ENCODE measurements at regions not wholly inside any gene's neighbourhood (a gene's known extent, or its start where the extent isn't known, plus 50 kb on each side); places are given as distances from the start of the nearest gene placed in this dataset.

GRCh38 chr16:62889097-62889496, 852.9 kb upstream of the CDH8 start:
- no peaks in the 10 kb centered on the region for H3K36me3 Mint-ChIP-seq
- H3K9me3 ChIP-seq (ENCODE audit: low read length) = no peaks in the 10 kb centered on the region
- H3K27ac Mint-ChIP-seq = no peak overlapping the region
- H3K4me3 ChIP-seq (ENCODE audit: low read length) = no peak overlapping the region
- CTCF ChIA-PET = no interaction called here
- DNase-seq = no peak
- no peaks in the 10 kb centered on the region for H3K36me3 ChIP-seq (ENCODE audit: insufficient read depth, low read length)
- no peak overlapping the region for H3K4me3 Mint-ChIP-seq
- no peaks in the 10 kb centered on the region for H3K27me3 ChIP-seq (ENCODE audit: insufficient read depth, low read length, poor library complexity, severe bottlenecking)
- POLR2A ChIA-PET = no interaction called here
- H3K27ac ChIP-seq (ENCODE audit: low read depth, low read length) = no peak overlapping the region
- no peaks in the 10 kb centered on the region for H3K4me1 Mint-ChIP-seq
- no peaks in the 10 kb centered on the region for H3K27me3 Mint-ChIP-seq
- H3K4me1 ChIP-seq (ENCODE audit: insufficient read depth, low read length) = no peaks in the 10 kb centered on the region
- H3K9me3 Mint-ChIP-seq = peaks cover 16 to 54% (median 32%) of the 10 kb centered on the region in 5 donors

- no peaks in the 10 kb centered on the region for H3K4me1 Mint-ChIP-seq
- H3K36me3 Mint-ChIP-seq = no peaks in the 10 kb centered on the region
- Histone ChIP-seq H3K4me1 (ENCODE audit: insufficient read depth, low read length) (no peaks in the 10 kb centered on the region), H3K27ac (ENCODE audit: low read depth, low read length) (no peak overlapping the region), H3K27me3 (ENCODE audit: insufficient read depth, low read length, poor library complexity, severe bottlenecking) (no peaks in the 10 kb centered on the region), H3K9me3 (ENCODE audit: low read length) (peaks cover 6% of the 10 kb centered on the region), H3K4me3 (ENCODE audit: low read length) (no peak overlapping the region), H3K36me3 (ENCODE audit: insufficient read depth, low read length) (no peaks in the 10 kb centered on the region)
- H3K4me3 Mint-ChIP-seq = no peak overlapping the region
- ChIA-PET CTCF (no interaction called here), POLR2A (no interaction called here)
- H3K9me3 Mint-ChIP-seq = peaks cover 14 to 28% (median 24%) of the 10 kb centered on the region in 5 donors
- H3K27ac Mint-ChIP-seq = no peak overlapping the region
- H3K27me3 Mint-ChIP-seq = no peaks in the 10 kb centered on the region
- no peak for DNase-seq
Measured at GRCh38 chr16:62883509-62883908, 847.3 kb upstream of the CDH8 start.

GRCh38 chr16:62882552-62883221, 846.4 kb upstream of the CDH8 start:
- Histone ChIP-seq H3K36me3 (ENCODE audit: insufficient read depth, low read length) (no peaks in the 10 kb centered on the region), H3K27ac (ENCODE audit: low read depth, low read length) (no peak overlapping the region), H3K4me3 (ENCODE audit: low read length) (no peak overlapping the region), H3K27me3 (ENCODE audit: insufficient read depth, low read length, poor library complexity, severe bottlenecking) (no peaks in the 10 kb centered on the region), H3K4me1 (ENCODE audit: insufficient read depth, low read length) (no peaks in the 10 kb centered on the region), H3K9me3 (ENCODE audit: low read length) (peaks cover 6% of the 10 kb centered on the region)
- no peaks in the 10 kb centered on the region for H3K36me3 Mint-ChIP-seq
- CTCF ChIA-PET = no interaction called here
- DNase-seq = no peak
- POLR2A ChIA-PET = no interaction called here
- H3K9me3 Mint-ChIP-seq = peaks cover 13 to 26% (median 23%) of the 10 kb centered on the region in 5 donors
- no peak overlapping the region for H3K4me3 Mint-ChIP-seq
- no peaks in the 10 kb centered on the region for H3K27me3 Mint-ChIP-seq
- no peaks in the 10 kb centered on the region for H3K4me1 Mint-ChIP-seq
- no peak overlapping the region for H3K27ac Mint-ChIP-seq

GRCh38 chr16:62876133-62876532, 839.9 kb upstream of the CDH8 start:
- H3K9me3 Mint-ChIP-seq = peaks cover 3 to 40% (median 24%) of the 10 kb centered on the region in 5 donors
- no peak for DNase-seq
- ChIA-PET POLR2A (no interaction called here), CTCF (no interaction called here)
- no peak overlapping the region for H3K4me3 Mint-ChIP-seq
- Histone ChIP-seq H3K4me3 (ENCODE audit: low read length) (no peak overlapping the region), H3K9me3 (ENCODE audit: low read length) (no peaks in the 10 kb centered on the region), H3K27ac (ENCODE audit: low read depth, low read length) (no peak overlapping the region), H3K4me1 (ENCODE audit: insufficient read depth, low read length) (no peaks in the 10 kb centered on the region), H3K27me3 (ENCODE audit: insufficient read depth, low read length, poor library complexity, severe bottlenecking) (no peaks in the 10 kb centered on the region), H3K36me3 (ENCODE audit: insufficient read depth, low read length) (no peaks in the 10 kb centered on the region)
- no peaks in the 10 kb centered on the region for H3K27me3 Mint-ChIP-seq
- H3K36me3 Mint-ChIP-seq = peaks cover 0 to 1% (median 0%) of the 10 kb centered on the region in 3 donors
- H3K27ac Mint-ChIP-seq = no peak overlapping the region
- H3K4me1 Mint-ChIP-seq = no peaks in the 10 kb centered on the region

GRCh38 chr16:62872339-62872738, 836.1 kb upstream of the CDH8 start:
- H3K27me3 Mint-ChIP-seq = no peaks in the 10 kb centered on the region
- H3K4me3 Mint-ChIP-seq = no peak overlapping the region
- peaks cover 0 to 1% (median 0%) of the 10 kb centered on the region in 3 donors for H3K36me3 Mint-ChIP-seq
- Histone ChIP-seq H3K4me3 (ENCODE audit: low read length) (no peak overlapping the region), H3K9me3 (ENCODE audit: low read length) (no peaks in the 10 kb centered on the region), H3K27ac (ENCODE audit: low read depth, low read length) (no peak overlapping the region), H3K27me3 (ENCODE audit: insufficient read depth, low read length, poor library complexity, severe bottlenecking) (no peaks in the 10 kb centered on the region), H3K36me3 (ENCODE audit: insufficient read depth, low read length) (no peaks in the 10 kb centered on the region), H3K4me1 (ENCODE audit: insufficient read depth, low read length) (no peaks in the 10 kb centered on the region)
- DNase-seq = no peak
- H3K4me1 Mint-ChIP-seq = no peaks in the 10 kb centered on the region
- H3K27ac Mint-ChIP-seq = no peak overlapping the region
- POLR2A ChIA-PET = no interaction called here
- peaks cover 9 to 38% (median 16%) of the 10 kb centered on the region in 5 donors for H3K9me3 Mint-ChIP-seq
- CTCF ChIA-PET = no interaction called here

GRCh38 chr16:62870554-62870953, 834.3 kb upstream of the CDH8 start:
- POLR2A ChIA-PET = no interaction called here
- no peak overlapping the region for H3K27ac ChIP-seq (ENCODE audit: low read depth, low read length)
- no peaks in the 10 kb centered on the region for H3K9me3 ChIP-seq (ENCODE audit: low read length)
- no peaks in the 10 kb centered on the region for H3K4me1 ChIP-seq (ENCODE audit: insufficient read depth, low read length)
- no peaks in the 10 kb centered on the region for H3K27me3 Mint-ChIP-seq
- no peaks in the 10 kb centered on the region for H3K36me3 ChIP-seq (ENCODE audit: insufficient read depth, low read length)
- DNase-seq = no peak
- H3K4me3 Mint-ChIP-seq = no peak overlapping the region
- H3K36me3 Mint-ChIP-seq = no peaks in the 10 kb centered on the region
- no peak overlapping the region for H3K4me3 ChIP-seq (ENCODE audit: low read length)
- H3K9me3 Mint-ChIP-seq = peaks cover 9 to 34% (median 14%) of the 10 kb centered on the region in 5 donors
- H3K4me1 Mint-ChIP-seq = no peaks in the 10 kb centered on the region
- H3K27me3 ChIP-seq (ENCODE audit: insufficient read depth, low read length, poor library complexity, severe bottlenecking) = no peaks in the 10 kb centered on the region
- CTCF ChIA-PET = no interaction called here
- no peak overlapping the region for H3K27ac Mint-ChIP-seq

- Histone ChIP-seq H3K27me3 (ENCODE audit: insufficient read depth, low read length, poor library complexity, severe bottlenecking) (no peaks in the 10 kb centered on the region), H3K4me1 (ENCODE audit: insufficient read depth, low read length) (no peaks in the 10 kb centered on the region), H3K36me3 (ENCODE audit: insufficient read depth, low read length) (no peaks in the 10 kb centered on the region), H3K9me3 (ENCODE audit: low read length) (no peaks in the 10 kb centered on the region), H3K27ac (ENCODE audit: low read depth, low read length) (no peak overlapping the region), H3K4me3 (ENCODE audit: low read length) (no peak overlapping the region)
- Mint-ChIP-seq H3K4me1 (no peaks in the 10 kb centered on the region), H3K9me3 (peaks cover 7 to 34% (median 14%) of the 10 kb centered on the region in 5 donors), H3K36me3 (no peaks in the 10 kb centered on the region), H3K27ac (no peak overlapping the region), H3K27me3 (no peaks in the 10 kb centered on the region), H3K4me3 (no peak overlapping the region)
- ChIA-PET CTCF (no interaction called here), POLR2A (no interaction called here)
- no peak for DNase-seq
Measured at GRCh38 chr16:62869837-62870236, 833.6 kb upstream of the CDH8 start.

GRCh38 chr16:62863139-62863538, 826.9 kb upstream of the CDH8 start:
- no peak overlapping the region for H3K27ac ChIP-seq (ENCODE audit: low read depth, low read length)
- H3K9me3 Mint-ChIP-seq = peaks cover 9 to 44% (median 27%) of the 10 kb centered on the region in 5 donors
- peaks cover 5% of the 10 kb centered on the region for H3K9me3 ChIP-seq (ENCODE audit: low read length)
- no peak overlapping the region for H3K27ac Mint-ChIP-seq
- POLR2A ChIA-PET = no interaction called here
- H3K4me1 ChIP-seq (ENCODE audit: insufficient read depth, low read length) = no peaks in the 10 kb centered on the region
- no peaks in the 10 kb centered on the region for H3K27me3 ChIP-seq (ENCODE audit: insufficient read depth, low read length, poor library complexity, severe bottlenecking)
- no peak overlapping the region for H3K4me3 Mint-ChIP-seq
- CTCF ChIA-PET = no interaction called here
- no peaks in the 10 kb centered on the region for H3K36me3 Mint-ChIP-seq
- no peaks in the 10 kb centered on the region for H3K27me3 Mint-ChIP-seq
- no peak for DNase-seq
- no peaks in the 10 kb centered on the region for H3K4me1 Mint-ChIP-seq
- H3K4me3 ChIP-seq (ENCODE audit: low read length) = no peak overlapping the region
- no peaks in the 10 kb centered on the region for H3K36me3 ChIP-seq (ENCODE audit: insufficient read depth, low read length)

GRCh38 chr16:62853887-62854286, 817.6 kb upstream of the CDH8 start:
- H3K27me3 ChIP-seq (ENCODE audit: insufficient read depth, low read length, poor library complexity, severe bottlenecking) = no peaks in the 10 kb centered on the region
- H3K27ac Mint-ChIP-seq = no peak overlapping the region

More at GRCh38 chr16:62853887-62854286, 817.6 kb upstream of the CDH8 start:
- H3K36me3 ChIP-seq (ENCODE audit: insufficient read depth, low read length) = no peaks in the 10 kb centered on the region
- peaks cover 11 to 37% (median 15%) of the 10 kb centered on the region in 5 donors for H3K9me3 Mint-ChIP-seq
- no peaks in the 10 kb centered on the region for H3K4me1 Mint-ChIP-seq
- H3K4me3 Mint-ChIP-seq = no peak overlapping the region
- H3K4me3 ChIP-seq (ENCODE audit: low read length) = no peak overlapping the region
- H3K27me3 Mint-ChIP-seq = no peaks in the 10 kb centered on the region
- no peaks in the 10 kb centered on the region for H3K36me3 Mint-ChIP-seq
- ChIA-PET CTCF (no interaction called here), POLR2A (no interaction called here)
- no peaks in the 10 kb centered on the region for H3K4me1 ChIP-seq (ENCODE audit: insufficient read depth, low read length)
- DNase-seq = no peak
- no peaks in the 10 kb centered on the region for H3K9me3 ChIP-seq (ENCODE audit: low read length)
- no peak overlapping the region for H3K27ac ChIP-seq (ENCODE audit: low read depth, low read length)

Data from CD8-positive, alpha-beta memory T cell (primary cell).